Endothelial cell of umbilical vein (primary cell): ENCODE measurements at regions not wholly inside any gene's neighbourhood (a gene's known extent, or its start where the extent isn't known, plus 50 kb on each side); places are given as distances from the start of the nearest gene placed in this dataset.

Source experiments
- BruUV-seq: library from RNA; stranded (reverse); fragments of 400-500 nt; replicated peaks from 2 replicates; lab custom pipeline; 2021; lab: Mats Ljungman, UMichigan
- CTCF ChIA-PET: fragments of 300-600, 350-600 bp; sonication (Branson Sonifier 250); formaldehyde crosslinking; loops from one replicate; lab custom pipeline; 2021; ENCODE audit warnings: antibody characterized with exemption, inconsistent platforms; lab: Charles Lee
- POLR2A ChIA-PET: fragments of 300-600, 350-600 bp; sonication (Branson Sonifier 250); formaldehyde crosslinking; loops from one replicate; lab custom pipeline; 2021; ENCODE audit warnings: antibody characterized with exemption, inconsistent platforms; lab: Charles Lee
- DNase-seq: peaks from one replicate; pipeline ENCODE4 v3.0.0-alpha.2; 2011; ENCODE audit warnings: low read depth, low spot score
- FAIRE-seq: peaks from 2 replicates; lab custom pipeline; 2011; peaks lifted over from hg19 to GRCh38; lab: Jason Lieb, UNC
- H2AFZ ChIP-seq: 2 replicates; pipeline ENCODE4 v1.6.0; 2012; ENCODE audit warnings: low read depth, low read length, control low read depth, inconsistent platforms
- H3K27ac ChIP-seq: 2 replicates; pipeline ENCODE4 v1.5.1; 2011; ENCODE audit warnings: low read depth, mild to moderate bottlenecking, control low read depth, low read length, moderate library complexity; ENCODE audit not compliant: insufficient read depth
- H3K27me3 ChIP-seq, 2 experiments: 2 replicates each; pipeline versions ENCODE4 v1.6.0 to v1.6.1; 2011; ENCODE audit warnings: low read length in 2 of 2, mixed read lengths in 1 of 2; ENCODE audit not compliant: control insufficient read depth in 2 of 2, insufficient read depth in 2 of 2
- H3K36me3 ChIP-seq, 2 experiments: 2 replicates in 1 of 2; 3 replicates in 1 of 2; pipeline ENCODE4 v1.5.1; 2011; ENCODE audit warnings: low read length in 2 of 2, mild to moderate bottlenecking in 1 of 2, moderate library complexity in 1 of 2; ENCODE audit not compliant: control insufficient read depth in 2 of 2, insufficient read depth in 2 of 2; ENCODE audit errors: extremely low read depth in 1 of 2
- H3K4me1 ChIP-seq: 3 replicates; pipeline ENCODE4 v1.5.1; 2011; ENCODE audit warnings: mild to moderate bottlenecking, low read length; ENCODE audit not compliant: control insufficient read depth, insufficient read depth; ENCODE audit errors: extremely low read depth
- H3K4me2 ChIP-seq: 2 replicates; pipeline ENCODE4 v1.6.1; 2011; ENCODE audit warnings: low read length, control low read depth, mixed read lengths; ENCODE audit not compliant: insufficient read depth
- H3K4me3 ChIP-seq, 3 experiments: fragments of 200-600 bp in 1 of 3; sonication (generic), shearing (Covaris generic) in 1 of 3; replicated peaks in 1 of 3; 2 replicates each; pipeline ENCODE4 v1.5.1; 2011 to 2016; ENCODE audit warnings: control low read depth in 3 of 3, low read length in 3 of 3, mild to moderate bottlenecking in 2 of 3, inconsistent platforms in 1 of 3, low read depth in 1 of 3, moderate library complexity in 1 of 3; ENCODE audit not compliant: insufficient read depth in 1 of 3
- H3K79me2 ChIP-seq: 2 replicates; pipeline ENCODE4 v1.6.0; 2012; ENCODE audit warnings: low read length, inconsistent platforms; ENCODE audit not compliant: control insufficient read depth, insufficient read depth
- H3K9ac ChIP-seq: replicated peaks from 2 replicates; pipeline ENCODE3; 2011; ENCODE audit warnings: low read length, control low read depth; ENCODE audit not compliant: insufficient read depth; ENCODE audit errors: extremely low read depth
- H3K9me1 ChIP-seq: replicated peaks from 3 replicates; pipeline ENCODE4 v1.6.0; 2011; ENCODE audit warnings: mild to moderate bottlenecking, low read length; ENCODE audit not compliant: control insufficient read depth, insufficient read depth; ENCODE audit errors: extremely low read depth
- H3K9me3 ChIP-seq: replicated peaks from 2 replicates; pipeline ENCODE4 v1.5.1; 2012; ENCODE audit warnings: low read length, inconsistent platforms; ENCODE audit not compliant: control insufficient read depth, insufficient read depth
- H4K20me1 ChIP-seq: replicated peaks from 2 replicates; pipeline ENCODE3; 2011; ENCODE audit warnings: mild to moderate bottlenecking, low read length; ENCODE audit not compliant: control insufficient read depth, insufficient read depth; ENCODE audit errors: extremely low read depth
- EZH2 ChIP-seq: IDR thresholded peaks from 2 replicates; pipeline ENCODE4 v1.6.1; 2012; ENCODE audit warnings: borderline replicate concordance, low read depth, mild to moderate bottlenecking, moderate library complexity, low read length, inconsistent platforms; ENCODE audit not compliant: severe bottlenecking
- FOS ChIP-seq: IDR thresholded peaks from 2 replicates; pipeline ENCODE4 v1.6.1; 2011; ENCODE audit warnings: mild to moderate bottlenecking, low read length, moderate library complexity, borderline replicate concordance; ENCODE audit not compliant: insufficient read depth
- GATA2 ChIP-seq: IDR thresholded peaks from 2 replicates; pipeline ENCODE4 v1.7.0; 2011; ENCODE audit warnings: low read depth, mild to moderate bottlenecking, moderate library complexity, mixed read lengths, low read length; ENCODE audit not compliant: insufficient read length, insufficient read depth
- JUN ChIP-seq: IDR thresholded peaks from 2 replicates; pipeline ENCODE4 v1.6.1; 2011; ENCODE audit warnings: borderline replicate concordance, low read depth; ENCODE audit not compliant: insufficient read length, insufficient read depth
- MAX ChIP-seq: IDR thresholded peaks from 2 replicates; pipeline ENCODE4 v1.6.1; 2011; ENCODE audit not compliant: insufficient read depth, insufficient read length
- MYC ChIP-seq: IDR thresholded peaks from one replicate; pipeline ENCODE4 v1.6.1; 2011; ENCODE audit warnings: mild to moderate bottlenecking, low read depth, low read length
- POLR2A ChIP-seq: IDR thresholded peaks from 2 replicates; pipeline ENCODE4 v1.6.1; 2012; ENCODE audit warnings: low read depth, mild to moderate bottlenecking, control low read depth, low read length
- POLR2AphosphoS5 ChIP-seq: IDR thresholded peaks from 2 replicates; pipeline ENCODE4 v1.6.1; 2012; ENCODE audit warnings: low read depth, mild to moderate bottlenecking, control low read depth, low read length, moderate library complexity; ENCODE audit not compliant: insufficient read depth
- dilution Hi-C: fragments of 300-500 bp; cut with MboI; formaldehyde crosslinking; loops from one replicate; pipeline ENCODE4 v1.15.0; 2019; ENCODE audit warnings: low sequenced_read_pairs; ENCODE audit not compliant: extremely low pct_ligation_motif_present
- intact Hi-C: fragments of 100-400 bp; cut with micrococcal nuclease; formaldehyde crosslinking; loops from one replicate; pipeline ENCODE4 v1.10.0; 2022
- TF ChIP-seq, protein P1 (sequence below), 2 donors: IDR thresholded peaks; 1 replicate in 1 of 2; 2 replicates in 1 of 2; pipeline ENCODE4 v1.5.1; 2011; ENCODE audit warnings: low read length in 2 of 2, mild to moderate bottlenecking in 2 of 2, moderate library complexity in 2 of 2, control low read depth in 1 of 2, inconsistent platforms in 1 of 2, low read depth in 1 of 2; ENCODE audit not compliant: insufficient read depth in 1 of 2; ENCODE audit errors: extremely low read depth in 1 of 2

DNA sequence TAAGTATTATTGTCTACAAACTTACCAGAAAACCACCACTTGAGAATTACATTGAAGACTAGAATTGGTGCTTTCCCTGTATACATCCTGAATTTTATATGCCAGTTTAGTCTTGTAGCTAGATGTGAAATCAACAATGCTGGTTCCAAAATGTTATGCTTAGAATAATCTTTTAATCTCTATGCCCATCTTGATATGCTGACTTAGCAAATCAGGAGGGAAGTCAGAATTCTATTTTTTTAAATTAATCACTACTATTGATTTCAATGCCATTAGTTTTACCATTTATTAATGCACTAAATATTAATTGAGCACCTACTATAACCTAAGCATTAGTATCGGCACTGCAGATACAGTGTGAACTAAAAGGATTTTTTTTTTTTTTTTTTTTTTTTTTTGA lies 641.6 kb upstream of the ADGRL4 start:
- intact Hi-C loops = no loop called here

More for the DNA sequence above, 641.6 kb upstream of the ADGRL4 start:
- no peaks in the 10 kb centered on the region for H3K79me2 ChIP-seq
- CTCF ChIA-PET = no interaction called here
- H3K4me1 ChIP-seq = no peaks in the 10 kb centered on the region
- no peaks in the 10 kb centered on the region for H3K9me1 ChIP-seq
- no peak overlapping the region for H3K27ac ChIP-seq
- no peak overlapping the region for H3K9ac ChIP-seq
- H3K36me3 ChIP-seq = no peaks in the 10 kb centered on the region
- dilution Hi-C loops = no loop called here
- H3K9me3 ChIP-seq = no peaks in the 10 kb centered on the region
- H3K4me2 ChIP-seq = no peak overlapping the region
- H3K27me3 ChIP-seq = no peaks in the 10 kb centered on the region
- no peaks in the 10 kb centered on the region for H4K20me1 ChIP-seq
- BruUV-seq = no TSS peak
- POLR2A ChIA-PET = no interaction called here
- H2AFZ ChIP-seq = no peak overlapping the region
- no peak for TF ChIP-seq GATA2
- TF ChIP-seq MAX = no peak
- TF ChIP-seq, protein P1, sequence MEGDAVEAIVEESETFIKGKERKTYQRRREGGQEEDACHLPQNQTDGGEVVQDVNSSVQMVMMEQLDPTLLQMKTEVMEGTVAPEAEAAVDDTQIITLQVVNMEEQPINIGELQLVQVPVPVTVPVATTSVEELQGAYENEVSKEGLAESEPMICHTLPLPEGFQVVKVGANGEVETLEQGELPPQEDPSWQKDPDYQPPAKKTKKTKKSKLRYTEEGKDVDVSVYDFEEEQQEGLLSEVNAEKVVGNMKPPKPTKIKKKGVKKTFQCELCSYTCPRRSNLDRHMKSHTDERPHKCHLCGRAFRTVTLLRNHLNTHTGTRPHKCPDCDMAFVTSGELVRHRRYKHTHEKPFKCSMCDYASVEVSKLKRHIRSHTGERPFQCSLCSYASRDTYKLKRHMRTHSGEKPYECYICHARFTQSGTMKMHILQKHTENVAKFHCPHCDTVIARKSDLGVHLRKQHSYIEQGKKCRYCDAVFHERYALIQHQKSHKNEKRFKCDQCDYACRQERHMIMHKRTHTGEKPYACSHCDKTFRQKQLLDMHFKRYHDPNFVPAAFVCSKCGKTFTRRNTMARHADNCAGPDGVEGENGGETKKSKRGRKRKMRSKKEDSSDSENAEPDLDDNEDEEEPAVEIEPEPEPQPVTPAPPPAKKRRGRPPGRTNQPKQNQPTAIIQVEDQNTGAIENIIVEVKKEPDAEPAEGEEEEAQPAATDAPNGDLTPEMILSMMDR (IDR thresholded peaks at IDR 0.05; ENCODE audit: extremely low read depth in 1 of 2, insufficient read depth in 1 of 2, low read depth in 1 of 2, low read length in 2 of 2) = no peak
- no peak for TF ChIP-seq POLR2A
- no peak for TF ChIP-seq EZH2
- no peak for TF ChIP-seq POLR2AphosphoS5
- TF ChIP-seq MYC = no peak
- TF ChIP-seq JUN = no peak
- TF ChIP-seq FOS = no peak
- H3K4me3 ChIP-seq = no peak overlapping the region
- DNase-seq = no peak
- peak; percentile 31 for FAIRE-seq
